ENCODE measurements at regions not wholly inside any gene's neighbourhood (a gene's known extent, or its start where the extent isn't known, plus 50 kb on each side); places are given as distances from the start of the nearest gene placed in this dataset.

DNA sequence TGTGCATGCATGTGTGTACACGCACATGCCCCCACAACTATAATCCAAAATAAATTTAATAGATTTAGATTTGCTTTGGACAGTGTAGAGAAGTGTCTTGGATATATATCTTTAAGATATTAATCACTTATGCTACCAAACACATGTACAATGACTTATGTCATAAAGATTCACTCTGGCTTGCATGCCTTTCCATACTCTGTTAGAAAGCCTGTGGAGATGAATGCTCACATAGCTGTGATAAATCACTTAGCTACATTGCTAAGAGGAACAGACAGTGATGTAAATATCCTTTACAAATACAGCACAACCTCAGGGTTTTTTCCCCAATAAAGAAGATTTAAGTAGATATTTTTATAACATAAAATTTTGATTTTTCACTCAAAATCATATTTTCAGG, 2484.8 kb upstream of the PCDH20 start:
- no peaks in the 10 kb centered on the region for H3K36me3 ChIP-seq
- no peaks in the 10 kb centered on the region for H3K27me3 ChIP-seq
- no peak overlapping the region for H3K27ac ChIP-seq
- H3K9ac ChIP-seq (ENCODE audit: low read depth in 2 of 2, low read length in 2 of 2) = no peak overlapping the region
- intact Hi-C loops (cut with DNase I) = no loop called here
- TF ChIP-seq, protein P1, sequence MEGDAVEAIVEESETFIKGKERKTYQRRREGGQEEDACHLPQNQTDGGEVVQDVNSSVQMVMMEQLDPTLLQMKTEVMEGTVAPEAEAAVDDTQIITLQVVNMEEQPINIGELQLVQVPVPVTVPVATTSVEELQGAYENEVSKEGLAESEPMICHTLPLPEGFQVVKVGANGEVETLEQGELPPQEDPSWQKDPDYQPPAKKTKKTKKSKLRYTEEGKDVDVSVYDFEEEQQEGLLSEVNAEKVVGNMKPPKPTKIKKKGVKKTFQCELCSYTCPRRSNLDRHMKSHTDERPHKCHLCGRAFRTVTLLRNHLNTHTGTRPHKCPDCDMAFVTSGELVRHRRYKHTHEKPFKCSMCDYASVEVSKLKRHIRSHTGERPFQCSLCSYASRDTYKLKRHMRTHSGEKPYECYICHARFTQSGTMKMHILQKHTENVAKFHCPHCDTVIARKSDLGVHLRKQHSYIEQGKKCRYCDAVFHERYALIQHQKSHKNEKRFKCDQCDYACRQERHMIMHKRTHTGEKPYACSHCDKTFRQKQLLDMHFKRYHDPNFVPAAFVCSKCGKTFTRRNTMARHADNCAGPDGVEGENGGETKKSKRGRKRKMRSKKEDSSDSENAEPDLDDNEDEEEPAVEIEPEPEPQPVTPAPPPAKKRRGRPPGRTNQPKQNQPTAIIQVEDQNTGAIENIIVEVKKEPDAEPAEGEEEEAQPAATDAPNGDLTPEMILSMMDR (IDR thresholded peaks at IDR 0.05) = no peak
- no peaks in the 10 kb centered on the region for H3K4me1 ChIP-seq
- no peak for DNase-seq
- H3K4me3 ChIP-seq = no peak overlapping the region
- no peaks in the 10 kb centered on the region for H3K9me3 ChIP-seq

- intact Hi-C loops (cut with DNase I) = no loop called here
- TF ChIP-seq, protein P1 (IDR thresholded peaks at IDR 0.05) = no peak
These were observed 2480.7 kb upstream of the PCDH20 start for GRCh38 chr13:63896321-63896720.

GRCh38 chr13:63882052-63882451, 2466.4 kb upstream of the PCDH20 start:
- TF ChIP-seq, protein P1 (IDR thresholded peaks at IDR 0.05) = no peak
- Histone ChIP-seq H3K9ac (ENCODE audit: low read depth in 2 of 2, low read length in 2 of 2) (no peak overlapping the region), H3K36me3 (no peaks in the 10 kb centered on the region), H3K27me3 (no peaks in the 10 kb centered on the region), H3K9me3 (peaks cover 3% of the 10 kb centered on the region), H3K4me3 (no peak overlapping the region), H3K27ac (no peak overlapping the region), H3K4me1 (no peaks in the 10 kb centered on the region)
- intact Hi-C loops (cut with DNase I) = no loop called here
- no peak for DNase-seq

More at GRCh38 chr13:63896321-63896720, 2480.7 kb upstream of the PCDH20 start:
- Histone ChIP-seq H3K9ac (ENCODE audit: low read depth in 2 of 2, low read length in 2 of 2) (no peak overlapping the region), H3K36me3 (no peaks in the 10 kb centered on the region), H3K27ac (no peak overlapping the region), H3K27me3 (no peaks in the 10 kb centered on the region), H3K4me3 (no peak overlapping the region), H3K4me1 (no peaks in the 10 kb centered on the region), H3K9me3 (no peaks in the 10 kb centered on the region)
- no peak for DNase-seq

DNA sequence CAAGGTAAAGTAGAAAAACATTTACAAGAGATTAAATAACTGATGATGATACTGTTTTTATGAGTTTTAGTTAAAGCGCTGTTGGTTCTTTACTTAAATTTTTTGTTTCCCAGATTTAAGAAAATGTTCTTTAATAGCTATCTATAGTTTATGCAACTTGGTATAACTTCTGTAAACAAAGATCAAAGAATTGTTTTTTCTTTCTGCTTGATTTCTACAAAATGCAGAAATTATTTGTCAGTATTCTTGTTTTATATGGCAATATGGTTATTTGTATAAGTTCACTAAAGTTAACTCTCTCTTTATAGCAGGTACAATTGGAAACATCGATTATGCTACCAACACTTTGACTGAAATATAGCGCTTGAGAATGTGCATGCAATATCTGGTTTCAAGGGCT, 2465.1 kb upstream of the PCDH20 start:
- intact Hi-C loops (cut with DNase I) = no loop called here
- no peak for DNase-seq
- Histone ChIP-seq H3K4me3 (no peak overlapping the region), H3K4me1 (no peaks in the 10 kb centered on the region), H3K9ac (ENCODE audit: low read depth in 2 of 2, low read length in 2 of 2) (no peak overlapping the region), H3K36me3 (no peaks in the 10 kb centered on the region), H3K27ac (no peak overlapping the region), H3K9me3 (peaks cover 3% of the 10 kb centered on the region), H3K27me3 (no peaks in the 10 kb centered on the region)
- TF ChIP-seq, protein P1 (IDR thresholded peaks at IDR 0.05) = no peak

- DNase-seq = no peak
- H3K4me1 ChIP-seq = no peaks in the 10 kb centered on the region
- no peak overlapping the region for H3K4me3 ChIP-seq
- intact Hi-C loops (cut with DNase I) = no loop called here
- H3K9ac ChIP-seq (ENCODE audit: low read depth in 2 of 2, low read length in 2 of 2) = no peak overlapping the region
- H3K36me3 ChIP-seq = no peaks in the 10 kb centered on the region
- H3K27me3 ChIP-seq = no peaks in the 10 kb centered on the region
- TF ChIP-seq, protein P1 (IDR thresholded peaks at IDR 0.05) = no peak
- no peak overlapping the region for H3K27ac ChIP-seq
- no peaks in the 10 kb centered on the region for H3K9me3 ChIP-seq
These were observed 2458.3 kb upstream of the PCDH20 start for GRCh38 chr13:63873936-63874335.

Data from colonic mucosa (tissue), 4 donors.